C1 segment of cervical spinal cord (tissue), 14 donors: ENCODE measurements at regions not wholly inside any gene's neighbourhood (a gene's known extent, or its start where the extent isn't known, plus 50 kb on each side); places are given as distances from the start of the nearest gene placed in this dataset.

Experiments used
- DNase-seq, 14 donors: peaks; one replicate each; lab custom pipeline; 2025; lab: John Stamatoyannopoulos, UW

- no peak for DNase-seq
Observed at GRCh38 chrY:19148783-19149182, 375.2 kb upstream of the HSFY2 start.

GRCh38 chrY:19146296-19146695, 372.8 kb upstream of the HSFY2 start:
- no peak for DNase-seq

- DNase-seq = no peak
Observed at GRCh38 chrY:19142093-19142492, 368.6 kb upstream of the HSFY2 start.

GRCh38 chrY:19140285-19140920, 366.9 kb upstream of the HSFY2 start:
- no peak for DNase-seq

GRCh38 chrY:19134426-19134825, 360.9 kb upstream of the HSFY2 start:
- no peak for DNase-seq

- DNase-seq = no peak
Observed at GRCh38 chrY:19130569-19131358, 357.2 kb upstream of the HSFY2 start.

- DNase-seq = no peak
Observed at GRCh38 chrY:19126889-19127288, 353.4 kb upstream of the HSFY2 start.

GRCh38 chrY:19124609-19125008, 351.1 kb upstream of the HSFY2 start:
- DNase-seq = no peak

GRCh38 chrY:19122450-19122849, 348.9 kb upstream of the HSFY2 start:
- no peak for DNase-seq

- DNase-seq = no peak
Observed at GRCh38 chrY:19098349-19098748, 324.8 kb upstream of the HSFY2 start.

- no peak for DNase-seq
Observed at GRCh38 chrY:19095460-19095859, 321.9 kb upstream of the HSFY2 start.

GRCh38 chrY:19083006-19083405, 309.5 kb upstream of the HSFY2 start:
- no peak for DNase-seq

- peak in 3 of 14 donors; percentile 14 to 74 (median 15) for DNase-seq
Observed at GRCh38 chrY:19077698-19078113, 304.2 kb upstream of the HSFY2 start.

- DNase-seq = peak in 4 of 14 donors; percentile 6 to 74 (median 28)
Observed at GRCh38 chrY:19076846-19077697, 303.5 kb upstream of the HSFY2 start.

- DNase-seq = peak in 4 of 14 donors; percentile 9 to 71 (median 40)
Observed at GRCh38 chrY:19075471-19076253, 302.1 kb upstream of the HSFY2 start.

- no peak for DNase-seq
Observed at GRCh38 chrY:19067435-19067834, 293.9 kb upstream of the HSFY2 start.

- no peak for DNase-seq
Observed at GRCh38 chrY:19066447-19067190, 293.1 kb upstream of the HSFY2 start.

GRCh38 chrY:19065119-19065518, 291.6 kb upstream of the HSFY2 start:
- no peak for DNase-seq

GRCh38 chrY:19059733-19060132, 286.2 kb upstream of the HSFY2 start:
- no peak for DNase-seq

- DNase-seq = no peak
Observed at GRCh38 chrY:19058831-19059370, 285.4 kb upstream of the HSFY2 start.

- DNase-seq = no peak
Observed at GRCh38 chrY:19056138-19056469, 282.6 kb upstream of the HSFY2 start.
